Progenitor cell of endocrine pancreas (in vitro differentiated cells): ENCODE measurements at regions not wholly inside any gene's neighbourhood (a gene's known extent, or its start where the extent isn't known, plus 50 kb on each side); places are given as distances from the start of the nearest gene placed in this dataset.

Experiments
- DNase-seq: peaks from one replicate; pipeline ENCODE4 v3.0.0; 2021; ENCODE audit warnings: low spot score; ENCODE audit not compliant: unreplicated experiment
- H3K27ac Mint-ChIP-seq: 2 replicates; pipeline ENCODE4 v1.8.0; 2021; ENCODE audit warnings: mild to moderate bottlenecking, moderate library complexity, mixed read lengths
- H3K27me3 Mint-ChIP-seq: 2 replicates; pipeline ENCODE4 v1.8.0; 2021; ENCODE audit warnings: mixed read lengths
- H3K36me3 Mint-ChIP-seq: 2 replicates; pipeline ENCODE4 v1.8.0; 2022; ENCODE audit warnings: mixed read lengths; ENCODE audit not compliant: insufficient read depth
- H3K4me1 Mint-ChIP-seq: 2 replicates; pipeline ENCODE4 v1.8.0; 2021; ENCODE audit warnings: low read depth, mixed read lengths
- H3K4me3 Mint-ChIP-seq: 2 replicates; pipeline ENCODE4 v1.8.0; 2021; ENCODE audit warnings: low read depth, mild to moderate bottlenecking, moderate library complexity, mixed read lengths
- H3K9me3 Mint-ChIP-seq: 2 replicates; pipeline ENCODE4 v1.8.0; 2021; ENCODE audit warnings: low read depth, mixed read lengths
- CTCF ChIP-seq: fragments of 200-600 bp; sonication (generic); IDR thresholded peaks from one replicate; pipeline ENCODE4 v1.5.0; 2021; ENCODE audit warnings: antibody characterized with exemption, mild to moderate bottlenecking; ENCODE audit not compliant: unreplicated experiment

GRCh38 chr7:114302858-114303257 is 111.8 kb upstream of the FOXP2 start:
- TF ChIP-seq CTCF, result no peak

GRCh38 chr7:114298011-114298410 is 116.6 kb upstream of the FOXP2 start:
- Mint-ChIP-seq H3K36me3 (no peaks in the 10 kb centered on the region), H3K4me1 (peaks cover 2% of the 10 kb centered on the region), H3K9me3 (no peaks in the 10 kb centered on the region), H3K27me3 (no peaks in the 10 kb centered on the region), H3K4me3 (no peak overlapping the region), H3K27ac (no peak overlapping the region)
- TF ChIP-seq CTCF, result no peak
- no peak for DNase-seq

More at GRCh38 chr7:114302858-114303257, 111.8 kb upstream of the FOXP2 start:
- Mint-ChIP-seq H3K27me3 (no peaks in the 10 kb centered on the region), H3K4me3 (no peak overlapping the region), H3K27ac (no peak overlapping the region), H3K36me3 (no peaks in the 10 kb centered on the region), H3K9me3 (no peaks in the 10 kb centered on the region), H3K4me1 (no peaks in the 10 kb centered on the region)
- DNase-seq, result no peak

GRCh38 chr7:114297121-114297520 is 117.5 kb upstream of the FOXP2 start:
- no peak for DNase-seq
- Mint-ChIP-seq H3K4me1 (peaks cover 2% of the 10 kb centered on the region), H3K9me3 (no peaks in the 10 kb centered on the region), H3K4me3 (no peak overlapping the region), H3K27ac (no peak overlapping the region), H3K36me3 (no peaks in the 10 kb centered on the region), H3K27me3 (no peaks in the 10 kb centered on the region)
- TF ChIP-seq CTCF, result no peak

GRCh38 chr7:114295522-114295921 is 119.1 kb upstream of the FOXP2 start:
- no peak for DNase-seq
- H3K9me3 Mint-ChIP-seq, result no peaks in the 10 kb centered on the region

GRCh38 chr7:114294036-114294435 is 120.6 kb upstream of the FOXP2 start:
- no peaks in the 10 kb centered on the region for H3K27me3 Mint-ChIP-seq

More at GRCh38 chr7:114295522-114295921, 119.1 kb upstream of the FOXP2 start:
- Mint-ChIP-seq H3K27me3 (no peaks in the 10 kb centered on the region), H3K27ac (no peak overlapping the region), H3K4me1 (peaks cover 2% of the 10 kb centered on the region), H3K4me3 (no peak overlapping the region), H3K36me3 (no peaks in the 10 kb centered on the region)
- TF ChIP-seq CTCF, result no peak

More at GRCh38 chr7:114294036-114294435, 120.6 kb upstream of the FOXP2 start:
- Mint-ChIP-seq H3K4me3 (no peak overlapping the region), H3K27ac (no peak overlapping the region), H3K4me1 (peaks cover 2% of the 10 kb centered on the region), H3K36me3 (no peaks in the 10 kb centered on the region), H3K9me3 (no peaks in the 10 kb centered on the region)
- no peak for DNase-seq
- no peak for TF ChIP-seq CTCF
